GM23248 (cell line): ENCODE measurements at regions not wholly inside any gene's neighbourhood (a gene's known extent, or its start where the extent isn't known, plus 50 kb on each side); places are given as distances from the start of the nearest gene placed in this dataset.

Experiments
- EZH2 ChIP-seq: fragments of 200-600 bp; sonication (generic); IDR thresholded peaks from 2 replicates; pipeline ENCODE4 v1.6.1; 2018; ENCODE audit warnings: antibody characterized with exemption, mild to moderate bottlenecking; ENCODE audit not compliant: insufficient read depth, poor library complexity, severe bottlenecking
- EZH2phosphoT487 ChIP-seq: fragments of 200-600 bp; sonication (generic); IDR thresholded peaks from 2 replicates; pipeline ENCODE4 v1.6.1; 2018; ENCODE audit warnings: antibody characterized with exemption, moderate library complexity, mild to moderate bottlenecking, low read depth; ENCODE audit not compliant: insufficient read depth

GRCh38 chr5:39700523-39700922, 275.7 kb upstream of the DAB2 start:
- TF ChIP-seq EZH2 = no peak
- no peak for TF ChIP-seq EZH2phosphoT487
